RWPE1 (cell line): ENCODE measurements at regions not wholly inside any gene's neighbourhood (a gene's known extent, or its start where the extent isn't known, plus 50 kb on each side); places are given as distances from the start of the nearest gene placed in this dataset.

Experiments
- CTCF ChIA-PET: fragments of 350-600 bp; sonication (Branson Sonifier 250); formaldehyde crosslinking; extraction: SDS; loops from one replicate; lab custom pipeline; 2021; lab: Yijun Ruan, JAX
- POLR2A ChIA-PET: fragments of 400-600 bp; formaldehyde crosslinking; extraction: SDS; loops from one replicate; lab custom pipeline; 2020; ENCODE audit warnings: antibody characterized with exemption; ENCODE audit not compliant: low non-redundant PET; lab: Yijun Ruan, JAX
- DNase-seq: peaks from one replicate; pipeline ENCODE4 v3.0.0; 2012; ENCODE audit warnings: low spot score
- H3K27ac ChIP-seq: fragments of 450-650 bp; 2 replicates; pipeline ENCODE4 v1.5.1; 2017
- TF ChIP-seq, protein P1 (sequence below): fragments of 450-650 bp; conservative IDR thresholded peaks from 2 replicates; pipeline ENCODE4 v1.5.1; 2017; ENCODE audit warnings: low read depth, mild to moderate bottlenecking

DNA sequence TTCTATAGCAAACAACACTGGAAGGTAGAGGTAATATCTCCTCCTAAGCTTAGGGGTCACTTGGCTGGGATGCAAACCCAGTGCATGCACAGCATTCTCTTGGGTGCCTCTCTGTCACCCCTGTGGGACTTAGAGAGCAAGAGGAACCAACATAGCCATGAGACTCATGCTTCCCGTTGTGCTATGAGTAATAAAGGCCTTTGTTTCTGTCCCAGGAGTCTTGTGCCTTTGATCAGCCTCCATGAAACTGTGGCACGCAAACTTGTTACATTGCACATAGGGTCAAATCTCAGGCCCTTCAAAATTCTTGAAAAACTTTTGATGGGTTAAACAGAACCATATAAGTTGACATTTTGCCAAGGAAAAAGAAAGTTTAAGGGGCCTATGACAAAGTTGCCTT, 272.8 kb downstream of the TAF11L14 start:
- no peak for DNase-seq
- ChIA-PET CTCF (no interaction called here), POLR2A (no interaction called here)
- H3K27ac ChIP-seq: no peak overlapping the region
- TF ChIP-seq, protein P1, sequence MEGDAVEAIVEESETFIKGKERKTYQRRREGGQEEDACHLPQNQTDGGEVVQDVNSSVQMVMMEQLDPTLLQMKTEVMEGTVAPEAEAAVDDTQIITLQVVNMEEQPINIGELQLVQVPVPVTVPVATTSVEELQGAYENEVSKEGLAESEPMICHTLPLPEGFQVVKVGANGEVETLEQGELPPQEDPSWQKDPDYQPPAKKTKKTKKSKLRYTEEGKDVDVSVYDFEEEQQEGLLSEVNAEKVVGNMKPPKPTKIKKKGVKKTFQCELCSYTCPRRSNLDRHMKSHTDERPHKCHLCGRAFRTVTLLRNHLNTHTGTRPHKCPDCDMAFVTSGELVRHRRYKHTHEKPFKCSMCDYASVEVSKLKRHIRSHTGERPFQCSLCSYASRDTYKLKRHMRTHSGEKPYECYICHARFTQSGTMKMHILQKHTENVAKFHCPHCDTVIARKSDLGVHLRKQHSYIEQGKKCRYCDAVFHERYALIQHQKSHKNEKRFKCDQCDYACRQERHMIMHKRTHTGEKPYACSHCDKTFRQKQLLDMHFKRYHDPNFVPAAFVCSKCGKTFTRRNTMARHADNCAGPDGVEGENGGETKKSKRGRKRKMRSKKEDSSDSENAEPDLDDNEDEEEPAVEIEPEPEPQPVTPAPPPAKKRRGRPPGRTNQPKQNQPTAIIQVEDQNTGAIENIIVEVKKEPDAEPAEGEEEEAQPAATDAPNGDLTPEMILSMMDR: no peak

DNA sequence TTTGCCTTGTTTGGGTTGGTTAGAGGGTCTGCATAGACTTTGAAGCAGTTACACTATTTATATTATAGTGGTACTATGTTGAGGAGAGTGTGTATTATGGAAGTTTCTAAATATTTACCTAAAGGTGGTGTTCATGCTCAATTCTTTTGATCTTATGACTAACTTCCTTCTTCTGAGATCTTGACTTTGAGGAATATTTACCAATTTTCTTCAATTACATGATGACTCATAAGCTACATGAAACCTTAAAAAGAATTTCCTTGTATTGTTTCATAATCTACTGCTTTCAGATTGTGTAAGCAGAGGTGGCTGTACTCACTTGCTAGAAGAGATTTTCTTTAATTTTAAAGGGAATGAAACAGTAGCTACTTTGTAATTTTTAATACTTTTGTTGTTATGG, 276.1 kb downstream of the TAF11L14 start:
- ChIA-PET CTCF (interaction anchor here (0.6 kb wide), 1 partner anchor 167 kb away, joined by 3 read pairs; no protein-coding TSS in a partner anchor), POLR2A (no interaction called here)
- H3K27ac ChIP-seq: no peak overlapping the region
- TF ChIP-seq, protein P1: no peak
- DNase-seq: peak; percentile 38

- POLR2A ChIA-PET: no interaction called here
- CTCF ChIA-PET: interaction anchor here (0.6 kb wide), 1 partner anchor 1937 kb away, joined by 3 read pairs; no protein-coding TSS in a partner anchor
- no peak overlapping the region for H3K27ac ChIP-seq
- DNase-seq: no peak
- TF ChIP-seq, protein P1: no peak
Observed at GRCh38 chr5:17912794-17913193, 278.5 kb downstream of the TAF11L14 start.

DNA sequence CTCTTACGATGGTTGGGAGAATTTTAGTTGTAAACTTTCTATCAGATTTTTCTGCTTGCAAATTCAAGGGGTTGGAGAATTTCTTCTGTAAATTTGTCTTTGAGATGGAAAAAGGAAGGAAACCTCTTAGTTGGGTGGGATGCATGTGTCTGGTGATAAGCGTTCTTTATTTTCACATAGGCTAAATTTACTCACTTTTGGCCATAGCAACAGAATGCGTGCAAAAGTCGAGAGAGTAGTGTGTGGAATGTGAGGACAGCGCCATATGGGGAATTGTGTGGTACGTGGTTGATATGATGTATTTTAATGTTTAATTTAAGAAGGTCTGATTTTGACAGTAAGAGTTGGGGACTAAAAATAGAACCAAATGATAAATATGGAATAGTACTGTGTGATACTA, 282.2 kb downstream of the TAF11L14 start:
- DNase-seq: no peak
- no peak overlapping the region for H3K27ac ChIP-seq
- TF ChIP-seq, protein P1: no peak
- POLR2A ChIA-PET: no interaction called here
- CTCF ChIA-PET: no interaction called here

DNA sequence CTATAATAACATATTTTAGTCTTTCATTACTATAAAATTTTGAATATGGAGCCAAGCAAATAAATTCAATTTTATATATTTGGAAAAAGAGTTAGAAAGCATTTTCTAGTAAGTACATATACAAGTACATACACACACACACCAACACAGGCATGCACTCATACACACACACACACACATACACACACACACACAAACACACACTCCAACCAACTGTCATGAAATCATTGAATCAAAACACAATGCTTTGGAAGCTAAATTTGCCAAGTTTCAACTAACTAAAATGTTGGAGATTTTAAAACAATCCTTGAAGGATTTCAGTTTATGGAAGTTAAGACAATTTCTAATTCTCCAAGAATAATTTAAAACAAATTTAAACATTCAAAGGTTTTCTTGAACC, 283.2 kb downstream of the TAF11L14 start:
- CTCF ChIA-PET: no interaction called here
- no peak for DNase-seq
- no peak overlapping the region for H3K27ac ChIP-seq
- POLR2A ChIA-PET: no interaction called here
- TF ChIP-seq, protein P1: no peak

DNA sequence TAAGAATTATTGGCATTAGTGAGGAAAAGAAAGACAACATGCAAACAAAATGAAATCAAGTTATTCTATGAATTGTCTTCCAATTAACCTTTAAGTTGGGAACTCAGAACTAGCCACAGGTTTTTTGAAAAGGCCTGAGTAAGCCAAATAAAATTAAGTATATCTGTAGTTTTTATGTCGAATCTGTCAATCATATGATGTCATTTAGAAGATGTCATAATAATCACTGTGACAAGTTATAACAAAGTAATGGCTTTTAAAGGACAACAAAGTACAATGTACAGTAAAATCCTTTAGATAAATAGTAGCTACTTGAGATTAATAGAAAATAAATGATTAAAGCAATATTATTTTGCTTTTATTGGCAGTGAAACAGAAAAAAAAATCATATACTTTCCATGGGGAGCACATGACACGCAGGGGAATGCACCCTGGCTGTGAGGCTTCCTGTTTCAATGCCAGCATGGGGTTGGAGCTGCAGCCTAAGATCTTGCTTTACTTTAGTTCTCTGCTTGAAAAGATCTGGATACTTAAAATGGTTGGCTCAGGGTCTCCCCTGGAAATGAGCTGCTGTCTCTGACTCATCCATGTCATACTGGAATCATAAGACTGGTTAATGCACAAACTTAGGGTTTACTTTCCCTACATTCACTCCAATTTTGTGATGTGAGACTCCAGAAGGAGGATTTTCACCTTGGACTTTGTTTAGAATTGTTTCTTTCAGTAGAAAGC, 284.3 kb downstream of the TAF11L14 start:
- DNase-seq: no peak
- POLR2A ChIA-PET: no interaction called here
- CTCF ChIA-PET: interaction anchor here (0.5 to 0.7 kb wide), 3 partner anchors 30 to 372 kb away, joined by 3 to 4 read pairs (median 3); no protein-coding TSS in a partner anchor
- TF ChIP-seq, protein P1: no peak
- no peak overlapping the region for H3K27ac ChIP-seq
